Ishikawa (cell line): ENCODE measurements at regions not wholly inside any gene's neighbourhood (a gene's known extent, or its start where the extent isn't known, plus 50 kb on each side); places are given as distances from the start of the nearest gene placed in this dataset.

ENCODE experiments used
- CEBPB ChIP-seq: IDR thresholded peaks from 2 replicates; pipeline ENCODE4 v1.6.1; 2012
- CREB1 ChIP-seq: IDR thresholded peaks from 2 replicates; pipeline ENCODE4 v1.6.1; 2012; ENCODE audit warnings: low read depth
- EGR1 ChIP-seq: IDR thresholded peaks from 2 replicates; pipeline ENCODE4 v1.6.1; 2012
- EP300 ChIP-seq: IDR thresholded peaks from 2 replicates; pipeline ENCODE4 v1.6.1; 2012; ENCODE audit warnings: borderline replicate concordance
- FOXM1 ChIP-seq: IDR thresholded peaks from 2 replicates; pipeline ENCODE4 v1.6.1; 2012; ENCODE audit warnings: low read depth, borderline replicate concordance
- NFIC ChIP-seq: IDR thresholded peaks from 2 replicates; pipeline ENCODE4 v1.6.1; 2012
- RAD21 ChIP-seq: IDR thresholded peaks from 2 replicates; pipeline ENCODE4 v1.6.1; 2012; ENCODE audit warnings: low read depth
- REST ChIP-seq: IDR thresholded peaks from 2 replicates; pipeline ENCODE4 v1.6.1; 2012; ENCODE audit warnings: low read depth, mild to moderate bottlenecking
- TAF1 ChIP-seq: IDR thresholded peaks from 2 replicates; pipeline ENCODE4 v1.6.1; 2012; ENCODE audit warnings: low read depth, mild to moderate bottlenecking
- TCF12 ChIP-seq: IDR thresholded peaks from 2 replicates; pipeline ENCODE4 v1.6.1; 2012; ENCODE audit warnings: low read depth
- TEAD4 ChIP-seq: IDR thresholded peaks from 2 replicates; pipeline ENCODE4 v1.6.1; 2012
- USF1 ChIP-seq: IDR thresholded peaks from 2 replicates; pipeline ENCODE4 v1.6.1; 2012
- YY1 ChIP-seq: IDR thresholded peaks from 2 replicates; pipeline ENCODE4 v1.6.1; 2012; ENCODE audit warnings: low read depth
- ZBTB7A ChIP-seq: IDR thresholded peaks from 2 replicates; pipeline ENCODE4 v1.6.1; 2012; ENCODE audit warnings: low read depth
- TF ChIP-seq, protein P1 (sequence below): IDR thresholded peaks from 2 replicates; pipeline ENCODE4 v1.6.1; 2012

DNA sequence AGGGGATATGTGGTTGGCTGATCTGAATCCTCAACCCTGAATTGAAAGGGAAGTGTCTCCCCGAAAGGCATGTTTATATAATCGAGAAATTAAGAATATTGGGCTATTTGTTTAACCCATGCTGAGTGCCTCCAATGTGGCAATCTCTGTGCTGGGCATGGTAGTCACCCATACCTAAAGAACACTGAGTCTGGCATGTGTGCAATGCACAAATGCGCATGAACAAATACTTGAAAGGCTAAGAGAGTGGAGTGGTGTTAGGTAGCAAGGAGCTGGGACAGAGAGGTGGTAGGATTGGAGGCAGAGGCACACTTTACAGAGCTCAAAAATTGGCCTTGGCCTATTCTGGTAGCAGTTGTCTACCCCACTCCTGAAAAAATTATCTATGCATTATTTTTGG lies 645.1 kb upstream of the FAM98A start:
- TF ChIP-seq USF1 (no peak), CEBPB (no peak), FOXM1 (no peak), TEAD4 (no peak), YY1 (no peak), ZBTB7A (no peak), EGR1 (no peak)
- TF ChIP-seq, protein P1, sequence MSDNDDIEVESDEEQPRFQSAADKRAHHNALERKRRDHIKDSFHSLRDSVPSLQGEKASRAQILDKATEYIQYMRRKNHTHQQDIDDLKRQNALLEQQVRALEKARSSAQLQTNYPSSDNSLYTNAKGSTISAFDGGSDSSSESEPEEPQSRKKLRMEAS = no peak

DNA sequence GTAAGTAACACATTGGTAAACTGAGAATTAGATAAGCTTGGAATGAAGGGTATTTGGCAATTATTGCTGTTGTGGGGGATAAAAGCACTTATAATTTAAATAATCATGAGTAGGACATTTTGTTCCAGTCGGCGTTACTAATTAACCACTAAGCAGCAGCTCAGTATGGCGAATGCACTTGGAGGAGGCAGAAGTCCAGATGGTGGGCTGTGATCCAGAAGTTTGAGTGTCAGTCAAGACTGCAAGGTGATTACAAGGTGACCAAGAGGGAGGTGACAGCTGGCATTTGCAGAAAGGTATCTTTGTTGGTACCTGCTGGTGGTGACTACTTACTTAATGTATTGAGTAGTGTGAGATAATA lies 643.6 kb upstream of the FAM98A start:
- TF ChIP-seq NFIC (no peak), EP300 (no peak), USF1 (no peak), TAF1 (no peak), YY1 (no peak), TEAD4 (no peak), FOXM1 (no peak), CEBPB (no peak)

- TF ChIP-seq RAD21 = no peak
- TF ChIP-seq CEBPB = no peak
- TF ChIP-seq YY1 = no peak
- TF ChIP-seq EP300 = no peak
- TF ChIP-seq EGR1 = no peak
- TF ChIP-seq FOXM1 = no peak
- no peak for TF ChIP-seq REST
- no peak for TF ChIP-seq USF1
- TF ChIP-seq, protein P1 = no peak
- TF ChIP-seq NFIC = no peak
- TF ChIP-seq ZBTB7A = no peak
- TF ChIP-seq TEAD4 = no peak
- TF ChIP-seq TCF12 = no peak
- no peak for TF ChIP-seq TAF1
- no peak for TF ChIP-seq CREB1
Measured at GRCh38 chr2:34241905-34242762, 643.0 kb upstream of the FAM98A start.

DNA sequence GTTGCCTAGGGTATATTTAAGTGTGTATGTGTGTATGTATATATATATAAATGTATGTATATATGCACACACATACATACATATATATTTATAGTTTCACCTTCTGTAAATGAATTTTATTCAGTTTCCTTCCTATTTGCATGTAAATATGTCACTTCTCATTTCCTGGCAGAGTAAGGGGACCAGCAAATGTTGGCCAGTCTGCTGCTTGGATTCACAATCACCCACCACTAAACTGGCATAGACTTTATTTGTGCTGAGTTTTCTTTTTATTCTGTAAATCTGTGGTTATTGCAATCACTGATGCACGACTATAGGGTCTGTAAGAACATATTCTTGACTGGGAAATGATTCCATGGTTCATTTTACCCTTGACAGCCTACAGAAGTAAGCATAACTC lies 640.4 kb upstream of the FAM98A start:
- no peak for TF ChIP-seq FOXM1

DNA sequence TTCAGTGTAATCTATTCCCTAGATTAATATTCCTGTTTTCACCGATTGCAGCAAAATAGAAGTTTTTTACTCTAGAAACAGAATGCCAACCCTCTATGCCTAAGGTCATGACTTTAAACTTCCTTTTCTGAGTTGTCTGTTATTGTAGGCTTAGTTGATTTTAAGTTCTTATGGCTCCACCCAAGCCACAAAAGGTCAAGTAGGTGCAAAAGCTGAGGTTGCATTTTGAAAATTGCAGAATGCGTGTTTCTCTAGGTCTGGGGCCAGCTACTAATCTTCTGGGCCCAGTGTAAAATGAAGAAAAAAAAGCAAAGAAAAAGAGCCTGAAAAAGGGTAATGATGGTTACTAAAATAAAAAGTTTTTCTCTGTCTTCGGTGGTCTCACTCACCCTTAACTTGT lies 635.7 kb upstream of the FAM98A start:
- TF ChIP-seq YY1 = no peak
- no peak for TF ChIP-seq RAD21
- no peak for TF ChIP-seq FOXM1
- TF ChIP-seq TEAD4 = no peak
- TF ChIP-seq NFIC = no peak
- TF ChIP-seq EGR1 = no peak
- no peak for TF ChIP-seq CREB1
- TF ChIP-seq, protein P1 = no peak
- TF ChIP-seq CEBPB = no peak
- no peak for TF ChIP-seq TCF12
- no peak for TF ChIP-seq REST
